Transverse colon (tissue), 4 donors: ENCODE measurements at regions not wholly inside any gene's neighbourhood (a gene's known extent, or its start where the extent isn't known, plus 50 kb on each side); places are given as distances from the start of the nearest gene placed in this dataset.

ENCODE experiments used
- DNase-seq: peaks from one replicate; pipeline ENCODE4 v3.0.0-alpha.2; 2019
- H3K27ac ChIP-seq, 4 donors: fragments of 200-600 bp; sonication (generic); 2 replicates each; pipeline ENCODE4 v1.5.1; 2016 to 2018; ENCODE audit warnings: inconsistent platforms in 4 of 4
- H3K27me3 ChIP-seq: fragments of 200-600 bp; sonication (generic); 2 replicates; pipeline ENCODE4 v1.5.1; 2017; ENCODE audit warnings: inconsistent platforms
- H3K36me3 ChIP-seq, 4 donors: fragments of 200-600 bp; sonication (generic); 2 replicates each; pipeline ENCODE4 v1.5.1; 2017 to 2019; ENCODE audit warnings: inconsistent platforms in 4 of 4
- H3K4me1 ChIP-seq, 4 donors: fragments of 200-600 bp; sonication (generic); 2 replicates each; pipeline ENCODE4 v1.5.1; 2017 to 2020; ENCODE audit warnings: inconsistent platforms in 4 of 4
- H3K4me3 ChIP-seq, 4 donors: fragments of 200-600 bp; sonication (generic); 1 replicate in 1 of 4; 2 replicates in 3 of 4; pipeline versions ENCODE4 v1.5.1 to v1.6.1; 2017 to 2019; ENCODE audit warnings: inconsistent platforms in 4 of 4
- H3K9me3 ChIP-seq, 2 donors: fragments of 200-600 bp; sonication (generic); 2 replicates each; pipeline ENCODE4 v1.5.1; 2017 to 2019; ENCODE audit warnings: inconsistent platforms in 2 of 2
- CTCF ChIP-seq, 5 experiments: fragments of 200-600 bp in 3 of 5; fragments of 450-650 bp in 2 of 5; sonication (generic) in 3 of 5; IDR thresholded peaks; 1 replicate in 2 of 5; 2 replicates in 3 of 5; pipeline ENCODE4 v1.5.1; 2016 to 2017; ENCODE audit warnings: antibody characterized with exemption in 5 of 5, inconsistent platforms in 3 of 5, mild to moderate bottlenecking in 2 of 5, moderate library complexity in 1 of 5
- EP300 ChIP-seq: sonication (generic); formaldehyde crosslinking; IDR thresholded peaks from one replicate; pipeline ENCODE4 v1.6.1; 2017; ENCODE audit warnings: antibody characterized with exemption, low read depth
- POLR2A ChIP-seq: fragments of 450-650 bp; IDR thresholded peaks from one replicate; pipeline ENCODE4 v1.6.1; 2016; ENCODE audit warnings: antibody characterized with exemption, mild to moderate bottlenecking, moderate library complexity
- POLR2AphosphoS5 ChIP-seq, 3 donors: sonication (generic); formaldehyde crosslinking; IDR thresholded peaks; one replicate each; pipeline ENCODE4 v1.6.1; 2016; ENCODE audit warnings: antibody characterized with exemption in 3 of 3
- WGBS, 2 donors: methylation state at CpG; one replicate each; pipeline ENCODE4 v1.1.5; 2018; ENCODE audit warnings: low coverage in 1 of 2; 5-methylcytosine and 5-hydroxymethylcytosine counted together
- in situ Hi-C, 4 donors: fragments of 200-750 bp; cut with MboI; loops; one replicate each; pipeline versions ENCODE4 v1.15.0 to v1.15.1; 2017; ENCODE audit warnings: low sequenced_read_pairs in 3 of 4, low pct_ligation_motif_present in 1 of 4, low pct_unique_long_range_greater_than_20kb in 1 of 4
- intact Hi-C: fragments of 100-400 bp; cut with DNase I; formaldehyde crosslinking; loops from one replicate; pipeline ENCODE4 v1.15.1; 2023; ENCODE audit warnings: low total_unique reads

- no peak overlapping the region for H3K4me3 ChIP-seq
- TF ChIP-seq EP300 (no peak), POLR2AphosphoS5 (IDR thresholded peaks at IDR 0.05) (no peak), CTCF (IDR thresholded peaks at IDR 0.05) (no peak), POLR2A (no peak)
- no peak for DNase-seq
- H3K9me3 ChIP-seq: no peaks in the 10 kb centered on the region
- H3K27me3 ChIP-seq: no peaks in the 10 kb centered on the region
- intact Hi-C loops (no loop called here), in situ Hi-C loops (loop anchor here in 1 of 4 donors (25.0 kb wide), 1 partner anchor 302 kb away; no protein-coding TSS in a partner anchor)
- no peaks in the 10 kb centered on the region for H3K4me1 ChIP-seq
- H3K27ac ChIP-seq: no peak overlapping the region
- 82 to 88% methylated on average over 4 to 14 of the region's 14 CpGs for WGBS, 2 donors
- H3K36me3 ChIP-seq: no peaks in the 10 kb centered on the region
Measured at GRCh38 chr11:119985551-119985950, 152.4 kb downstream of the TRIM29 start.

GRCh38 chr11:119983816-119984215 lies 154.1 kb downstream of the TRIM29 start:
- TF ChIP-seq EP300: no peak
- intact Hi-C loops: no loop called here
- H3K36me3 ChIP-seq: no peaks in the 10 kb centered on the region
- H3K4me1 ChIP-seq: no peaks in the 10 kb centered on the region
- no peaks in the 10 kb centered on the region for H3K9me3 ChIP-seq
- in situ Hi-C loops: loop anchor here in 1 of 4 donors (25.0 kb wide), 1 partner anchor 303 kb away; no protein-coding TSS in a partner anchor
- WGBS, 2 donors: 77 to 88% methylated on average over 6 to 8 of the region's 8 CpGs
- H3K4me3 ChIP-seq: no peak overlapping the region
- no peak for DNase-seq
- H3K27me3 ChIP-seq: no peaks in the 10 kb centered on the region
- no peak overlapping the region for H3K27ac ChIP-seq

GRCh38 chr11:119983240-119983732 lies 154.6 kb downstream of the TRIM29 start:
- in situ Hi-C loops: loop anchor here in 1 of 4 donors (25.0 kb wide), 1 partner anchor 304 kb away; no protein-coding TSS in a partner anchor
- intact Hi-C loops: no loop called here
- no peak overlapping the region for H3K4me3 ChIP-seq
- no peak for DNase-seq
- H3K27ac ChIP-seq: no peak overlapping the region
- 76% methylated on average over 5 of the region's 5 CpGs; no CpG with 5 or more reads in 1 of the 2 donors for WGBS, 2 donors
- H3K9me3 ChIP-seq: no peaks in the 10 kb centered on the region
- TF ChIP-seq POLR2AphosphoS5 (IDR thresholded peaks at IDR 0.05) (no peak), POLR2A (no peak), EP300 (no peak), CTCF (IDR thresholded peaks at IDR 0.05) (no peak)
- H3K4me1 ChIP-seq: no peaks in the 10 kb centered on the region
- no peaks in the 10 kb centered on the region for H3K27me3 ChIP-seq
- H3K36me3 ChIP-seq: no peaks in the 10 kb centered on the region

GRCh38 chr11:119982517-119983239 lies 155.2 kb downstream of the TRIM29 start:
- no peak overlapping the region for H3K27ac ChIP-seq
- TF ChIP-seq CTCF (IDR thresholded peaks at IDR 0.05): no peak
- no peak for TF ChIP-seq EP300
- TF ChIP-seq POLR2AphosphoS5 (IDR thresholded peaks at IDR 0.05): no peak
- no peak for TF ChIP-seq POLR2A
- WGBS, 2 donors: 70 to 79% methylated on average over 4 to 16 of the region's 16 CpGs
- no peak overlapping the region for H3K4me3 ChIP-seq
- no peaks in the 10 kb centered on the region for H3K27me3 ChIP-seq
- H3K36me3 ChIP-seq: no peaks in the 10 kb centered on the region
- no peak for DNase-seq
- in situ Hi-C loops: loop anchor here in 1 of 4 donors (25.0 kb wide), 1 partner anchor 305 kb away; no protein-coding TSS in a partner anchor
- intact Hi-C loops: no loop called here
- no peaks in the 10 kb centered on the region for H3K4me1 ChIP-seq
- no peaks in the 10 kb centered on the region for H3K9me3 ChIP-seq
